GM19395 (cell line): ENCODE measurements at regions not wholly inside any gene's neighbourhood (a gene's known extent, or its start where the extent isn't known, plus 50 kb on each side); places are given as distances from the start of the nearest gene placed in this dataset.

Experiments used
- ATAC-seq: cut with Tn5 transposase; IDR thresholded peaks from one replicate; pipeline ENCODE4 v1.9.1; 2021; ENCODE audit warnings: mild to moderate bottlenecking, moderate library complexity; ENCODE audit not compliant: unreplicated experiment

GRCh38 chr3:111338059-111338698, 203.8 kb upstream of the CD96 start:
- ATAC-seq = no peak

GRCh38 chr3:111339017-111339416, 203.0 kb upstream of the CD96 start:
- no peak for ATAC-seq

- ATAC-seq = no peak
Measured at GRCh38 chr3:111351334-111351733, 190.7 kb upstream of the CD96 start.

- ATAC-seq = no peak
Measured at GRCh38 chr3:111352585-111352984, 189.4 kb upstream of the CD96 start.

GRCh38 chr3:111359261-111360030, 182.6 kb upstream of the CD96 start:
- ATAC-seq = no peak

- no peak for ATAC-seq
Measured at GRCh38 chr3:111362381-111363009, 179.5 kb upstream of the CD96 start.

GRCh38 chr3:111366515-111366914, 175.5 kb upstream of the CD96 start:
- no peak for ATAC-seq

GRCh38 chr3:111368056-111368455, 173.9 kb upstream of the CD96 start:
- no peak for ATAC-seq

- no peak for ATAC-seq
Measured at GRCh38 chr3:111369958-111370357, 172.0 kb upstream of the CD96 start.

GRCh38 chr3:111373239-111373638, 168.8 kb upstream of the CD96 start:
- ATAC-seq = no peak

- no peak for ATAC-seq
Measured at GRCh38 chr3:111373861-111374260, 168.1 kb upstream of the CD96 start.

- ATAC-seq = no peak
Measured at GRCh38 chr3:111385971-111386495, 156.0 kb upstream of the CD96 start.

- ATAC-seq = no peak
Measured at GRCh38 chr3:111392894-111393398, 149.1 kb upstream of the CD96 start.

- no peak for ATAC-seq
Measured at GRCh38 chr3:111412656-111413055, 129.3 kb upstream of the CD96 start.

- ATAC-seq = no peak
Measured at GRCh38 chr3:111414531-111414930, 127.5 kb upstream of the CD96 start.

- ATAC-seq = no peak
Measured at GRCh38 chr3:111415018-111415417, 127.0 kb upstream of the CD96 start.

- ATAC-seq = no peak
Measured at GRCh38 chr3:111418391-111418790, 123.6 kb upstream of the CD96 start.

GRCh38 chr3:111428301-111428700, 113.7 kb upstream of the CD96 start:
- no peak for ATAC-seq

- no peak for ATAC-seq
Measured at GRCh38 chr3:111434941-111435622, 106.9 kb upstream of the CD96 start.

- ATAC-seq = no peak
Measured at GRCh38 chr3:111438283-111438682, 103.7 kb upstream of the CD96 start.

GRCh38 chr3:111454551-111454950, 87.4 kb upstream of the CD96 start:
- ATAC-seq = no peak
